ENCODE measurements at regions not wholly inside any gene's neighbourhood (a gene's known extent, or its start where the extent isn't known, plus 50 kb on each side); places are given as distances from the start of the nearest gene placed in this dataset.
"Not testable (repeated sequence)": the region's sequence is repeated elsewhere in the genome, so short reads cannot be mapped to it uniquely, and the experiment has no call there.

DNA sequence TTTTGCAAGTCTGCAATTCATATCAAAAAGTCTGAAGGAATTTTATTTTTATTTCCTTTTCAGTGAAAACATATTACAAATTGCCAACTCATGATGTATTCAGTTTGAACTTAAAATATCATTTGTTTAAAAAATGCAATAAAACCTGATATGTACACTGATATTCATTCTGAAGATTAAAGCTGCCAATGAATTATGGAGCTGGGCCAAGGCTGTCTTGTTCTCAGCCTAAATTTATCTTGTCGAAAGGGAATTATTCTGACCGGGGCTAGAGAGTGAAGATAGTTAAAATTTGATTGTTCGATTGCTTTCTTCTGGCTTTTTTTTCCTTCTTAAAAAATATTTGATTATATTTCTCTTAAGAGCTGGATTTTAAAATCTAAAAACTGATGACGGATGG lies 54.0 kb upstream of the RBFOX1 start:
- DNase-seq (ENCODE audit: low read depth), result no peak

DNA sequence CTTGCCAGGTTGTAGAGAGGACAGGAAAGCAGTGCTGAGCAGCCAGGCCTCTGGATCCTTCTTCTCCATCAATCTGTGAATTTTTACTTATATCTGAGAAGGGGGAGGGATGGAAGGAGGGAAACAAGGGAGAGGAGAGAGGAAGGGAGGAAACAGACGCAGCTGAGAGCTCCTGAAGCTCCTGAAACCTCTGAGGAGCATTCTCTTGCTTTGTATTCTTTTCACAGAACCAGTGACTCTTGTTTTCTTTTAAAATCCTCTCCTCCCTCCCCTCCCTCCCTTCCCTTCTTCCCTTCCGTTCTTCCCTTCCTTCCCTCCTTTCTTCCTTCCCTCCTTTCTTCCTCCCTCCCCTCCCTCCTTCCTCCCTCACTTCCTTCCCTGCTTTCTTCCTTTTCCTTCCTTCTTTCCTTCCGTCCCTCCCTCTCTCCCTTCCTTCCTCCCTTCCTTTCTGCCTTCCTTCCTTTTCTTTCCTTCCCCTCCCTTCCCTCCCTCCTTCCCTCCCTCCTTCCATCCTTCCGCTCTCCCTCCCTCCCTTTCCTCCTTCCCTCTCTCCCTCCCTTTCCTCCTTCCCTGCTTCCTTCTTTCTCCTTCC lies 60.0 kb upstream of the RBFOX1 start:
- DNase-seq (ENCODE audit: low read depth), result no peak

DNA sequence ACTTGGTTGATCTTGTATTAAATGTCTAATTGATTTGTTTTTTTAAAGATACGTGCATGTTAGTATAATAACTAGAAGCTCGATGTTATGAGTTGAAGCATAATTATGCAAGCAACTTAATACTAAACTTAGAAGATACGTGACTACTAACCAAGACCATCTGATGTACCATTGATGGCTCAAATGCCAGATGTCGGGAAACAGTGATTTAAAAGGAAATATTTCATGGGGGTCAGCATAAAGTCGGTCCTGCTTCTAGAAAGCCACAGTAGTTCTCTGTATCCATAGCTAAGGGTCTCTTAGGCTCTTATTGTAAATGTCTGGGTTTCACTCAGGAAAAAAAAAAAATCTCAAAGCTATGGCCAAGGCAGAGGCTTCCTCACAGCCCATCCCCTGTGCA lies 61.2 kb upstream of the RBFOX1 start:
- no peak for DNase-seq (ENCODE audit: low read depth)

DNA sequence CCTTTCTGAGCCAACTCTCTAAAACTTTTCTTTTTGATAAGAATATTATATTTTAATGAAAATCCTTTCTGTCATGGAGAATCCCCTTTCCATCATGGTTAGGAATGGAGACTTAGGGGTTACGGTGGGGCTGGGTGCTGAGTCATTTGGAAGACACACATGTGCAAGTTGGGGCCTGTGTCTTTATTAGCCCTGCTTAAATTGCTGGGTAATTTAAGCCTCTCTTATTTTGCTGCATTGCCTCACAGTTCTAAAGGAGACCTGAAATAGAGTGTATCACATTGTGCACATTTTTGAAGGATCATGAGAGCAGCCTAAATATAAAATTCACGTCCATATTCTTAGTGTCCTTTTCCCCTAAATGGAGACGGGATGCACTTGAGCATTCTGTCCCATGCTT lies 61.8 kb upstream of the RBFOX1 start:
- DNase-seq (ENCODE audit: low read depth), result no peak

DNA sequence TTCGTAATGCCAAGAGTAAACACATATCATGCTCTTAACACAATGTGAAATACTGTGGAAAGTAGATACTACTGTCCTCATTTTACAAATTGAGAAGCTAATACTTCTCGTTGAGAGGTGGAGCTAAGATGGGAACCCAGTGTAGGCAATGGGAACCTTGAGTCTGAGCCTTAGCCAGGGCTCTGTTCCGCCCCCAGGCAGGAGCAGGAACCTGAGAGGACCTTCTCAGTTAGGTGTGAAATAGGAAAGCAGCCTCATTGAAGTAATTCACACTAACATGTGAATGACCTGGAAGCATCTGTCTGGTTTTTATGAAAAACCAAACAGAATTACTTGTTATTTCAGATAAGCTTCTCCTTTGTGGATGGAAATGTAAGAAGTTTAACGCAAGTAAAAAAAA lies 62.6 kb upstream of the RBFOX1 start:
- DNase-seq (ENCODE audit: low read depth), result no peak

DNA sequence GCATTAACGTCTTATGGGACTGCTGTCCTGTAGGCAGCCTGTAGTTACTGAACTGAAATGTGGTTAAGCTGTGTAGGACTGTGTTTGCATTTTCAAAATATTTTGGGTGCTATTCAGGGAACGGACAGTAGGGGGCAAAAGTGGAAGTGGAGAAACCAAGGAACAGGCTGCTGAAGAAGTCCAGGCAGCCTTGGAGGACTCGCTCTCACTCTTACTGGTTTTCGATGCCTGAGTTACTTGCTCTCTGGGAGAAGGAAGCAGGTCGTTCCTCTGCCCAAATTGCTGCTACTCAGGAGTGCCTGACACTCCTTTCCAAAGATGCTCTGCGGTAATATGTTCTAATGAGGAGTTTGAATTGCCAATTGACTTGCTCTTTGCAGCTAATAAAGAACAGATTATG lies 64.5 kb upstream of the RBFOX1 start:
- peak; percentile 25 for DNase-seq (ENCODE audit: low read depth)

DNA sequence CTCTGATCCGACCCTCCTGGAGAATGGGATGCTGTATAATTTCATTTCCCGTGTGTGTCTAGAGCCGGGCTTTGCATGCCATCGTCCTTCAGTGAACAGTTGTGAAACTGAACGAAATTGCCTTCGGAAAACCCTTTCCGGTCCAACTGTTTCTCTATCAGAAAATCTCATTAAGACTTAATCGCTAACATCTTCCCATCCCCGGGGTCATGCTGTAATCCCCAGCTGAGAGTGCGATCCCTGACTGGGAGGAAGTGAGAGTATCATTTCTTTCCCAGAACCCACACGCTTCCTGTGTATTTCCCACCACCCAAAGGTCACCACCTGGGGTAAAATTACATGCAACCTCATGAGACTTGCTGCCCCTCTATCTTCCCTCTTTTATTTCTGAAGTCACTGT lies 75.6 kb upstream of the RBFOX1 start:
- no peak for DNase-seq (ENCODE audit: low read depth)

DNA sequence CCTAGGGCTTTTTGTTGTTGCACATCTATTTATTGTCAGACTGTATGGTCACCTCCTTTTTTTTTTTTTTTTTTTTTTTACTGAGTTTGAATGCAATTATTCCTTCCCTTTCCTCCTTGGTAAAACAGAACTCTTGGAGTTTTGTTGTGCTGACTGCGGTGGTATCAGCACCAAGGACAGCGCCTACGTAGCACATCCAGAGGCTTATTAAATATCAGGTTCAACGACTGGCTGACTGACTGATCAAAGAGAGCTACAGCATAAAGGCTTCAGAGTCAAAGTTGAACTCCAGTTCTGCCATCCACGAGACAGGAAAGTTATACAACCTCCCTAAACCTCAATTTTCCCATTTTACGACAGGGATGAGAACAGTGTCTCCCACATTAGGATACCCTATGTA lies 86.1 kb upstream of the RBFOX1 start:
- DNase-seq (ENCODE audit: low read depth), result peak; percentile 8

DNA sequence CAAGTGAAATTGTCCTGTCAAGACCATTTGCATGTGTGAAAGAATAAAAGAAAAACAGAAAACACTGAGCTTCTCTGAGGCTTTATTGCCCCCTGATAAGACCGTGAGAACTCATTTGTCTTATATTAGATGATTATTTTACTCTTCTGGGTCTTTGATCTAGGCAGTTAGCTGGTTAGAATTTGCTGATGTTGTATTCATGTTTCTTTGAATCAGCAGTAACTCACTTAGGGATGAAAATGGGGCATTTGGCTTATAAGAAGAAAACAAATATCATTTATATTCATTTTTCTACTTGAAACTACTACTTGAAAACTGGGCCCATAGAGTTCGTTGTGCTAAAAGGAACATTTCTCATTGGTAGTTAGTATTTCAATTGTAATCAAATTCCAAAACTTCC lies 93.1 kb upstream of the RBFOX1 start:
- DNase-seq (ENCODE audit: low read depth), result no peak

DNA sequence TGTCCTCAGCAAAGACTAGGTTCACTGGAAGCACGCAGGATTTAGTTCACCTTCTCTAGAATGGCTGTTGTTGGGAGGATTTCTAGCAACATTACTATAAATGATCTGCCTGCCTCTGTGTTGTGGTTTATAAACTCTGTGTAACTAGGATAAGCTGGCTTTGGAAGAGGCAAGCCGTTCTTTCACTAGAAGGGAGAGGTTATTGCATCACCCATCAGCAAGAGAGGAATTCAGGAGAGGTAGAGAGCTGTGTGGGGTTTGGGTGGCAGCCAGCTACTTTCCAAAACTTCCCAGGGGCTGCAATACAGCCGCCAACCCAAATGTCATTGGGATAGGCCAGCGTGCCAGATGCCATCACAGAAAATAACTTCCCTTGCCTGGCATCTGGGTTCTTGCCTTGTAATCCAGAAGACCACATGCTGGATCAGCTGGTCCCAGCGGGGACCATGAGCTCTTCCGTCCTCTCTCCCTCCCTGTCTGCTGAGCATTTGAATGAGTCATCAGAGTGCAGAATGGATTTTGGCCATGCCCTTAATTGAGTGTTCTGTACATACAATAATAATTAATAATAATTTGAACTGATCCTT lies 95.7 kb upstream of the RBFOX1 start:
- peak; percentile 5 for DNase-seq (ENCODE audit: low read depth)

DNA sequence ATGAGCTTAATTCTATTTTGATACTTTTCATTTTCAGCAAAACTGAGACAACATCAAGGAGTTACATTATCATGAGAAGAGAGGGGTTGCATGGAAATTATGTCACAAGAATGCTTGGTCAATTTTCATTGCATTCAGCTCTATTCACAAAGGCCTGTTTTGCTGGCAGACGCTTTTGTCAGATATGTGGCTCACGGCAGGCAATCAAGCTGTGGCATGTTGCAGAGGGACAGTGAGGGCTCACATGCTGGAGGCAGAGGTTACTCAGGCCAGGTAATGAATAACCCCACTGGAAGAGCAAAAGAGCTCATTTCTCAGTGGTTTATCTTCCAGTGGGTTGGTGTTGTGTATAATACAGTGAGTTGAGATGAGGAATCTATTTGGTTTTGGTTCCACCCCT lies 98.7 kb upstream of the RBFOX1 start:
- no peak for DNase-seq (ENCODE audit: low read depth)

DNA sequence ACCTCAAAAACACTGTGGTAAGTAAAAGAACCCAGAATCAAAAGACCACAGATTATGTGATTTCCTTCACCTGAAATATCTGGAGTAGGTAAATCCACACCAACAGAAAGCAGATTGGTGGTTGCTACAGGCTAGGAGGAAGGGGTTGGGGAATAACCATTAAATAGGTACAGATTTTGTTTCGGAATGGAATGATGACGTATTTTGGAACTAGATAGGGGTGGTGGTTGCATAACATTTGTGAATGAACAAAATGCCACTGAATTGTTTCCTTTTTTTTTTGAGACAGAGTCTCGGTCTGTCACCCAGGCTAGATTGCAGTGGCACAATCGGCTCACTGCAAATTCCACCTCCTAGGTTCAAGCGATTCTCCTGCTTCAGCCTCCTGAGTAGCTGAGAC lies 100.9 kb upstream of the RBFOX1 start:
- DNase-seq (ENCODE audit: low read depth), result no peak

DNA sequence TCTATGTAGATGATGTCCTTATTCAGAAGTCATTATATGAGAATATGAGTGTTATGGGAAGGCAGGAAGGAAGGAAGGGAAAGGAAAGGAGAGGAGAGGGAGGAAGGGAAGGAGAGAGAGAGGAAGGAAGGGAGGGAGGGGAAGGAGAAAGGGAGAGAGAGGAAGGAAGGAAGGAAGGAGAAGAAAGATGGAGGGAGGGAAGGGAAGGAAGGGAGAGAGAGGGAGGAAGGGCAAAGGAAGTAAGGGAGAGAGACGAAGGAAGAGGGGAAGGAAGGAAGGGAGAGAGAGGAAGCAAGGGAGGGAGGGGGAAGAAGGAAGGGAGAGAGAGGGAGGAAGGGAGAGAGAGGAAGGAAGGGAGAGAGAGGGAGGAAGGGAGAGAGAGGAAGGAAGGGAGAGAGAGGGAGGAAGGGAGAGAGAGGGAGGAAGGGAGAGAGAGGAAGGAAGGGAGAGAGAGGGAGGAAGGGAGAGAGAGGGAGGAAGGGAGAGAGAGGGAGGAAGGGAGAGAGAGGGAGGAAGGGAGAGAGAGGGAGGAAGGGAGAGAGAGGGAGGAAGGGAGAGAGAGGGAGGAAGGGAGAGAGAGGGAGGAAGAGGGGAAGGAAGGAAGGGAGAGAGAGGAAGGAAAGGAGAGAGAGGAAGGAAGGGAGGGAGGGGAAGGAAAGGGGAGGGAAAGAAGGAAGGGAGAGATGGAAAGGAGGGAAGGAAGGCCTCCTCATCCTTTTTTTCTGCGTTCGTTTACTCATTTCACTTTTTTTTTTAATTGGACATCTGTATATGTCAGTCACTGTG lies 103.0 kb upstream of the RBFOX1 start:
- DNase-seq (ENCODE audit: low read depth), result not testable (repeated sequence)

DNA sequence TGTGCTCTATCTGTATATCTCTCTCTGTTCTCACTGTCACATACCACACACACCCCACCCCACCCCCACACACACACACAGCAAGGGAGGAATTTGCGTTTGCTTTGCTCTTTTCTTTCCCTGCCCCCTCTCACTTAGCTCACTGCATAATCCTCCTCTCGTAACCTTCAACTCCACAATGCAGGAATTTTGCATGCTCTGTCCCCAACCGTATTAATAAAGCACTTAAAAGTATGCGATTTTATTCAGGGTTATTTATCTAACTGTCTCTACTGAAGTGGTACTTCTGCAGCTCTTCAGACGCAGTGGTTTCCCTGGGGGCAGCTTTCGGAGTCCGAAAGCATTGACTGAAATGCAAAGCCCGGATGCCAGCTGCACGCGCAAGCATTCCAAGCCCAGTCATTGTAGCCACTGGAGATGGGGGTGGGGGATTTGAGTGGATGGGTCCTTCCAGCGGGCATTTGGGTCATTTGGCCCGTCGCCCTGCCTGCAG lies 105.4 kb upstream of the RBFOX1 start:
- no peak for DNase-seq (ENCODE audit: low read depth)

DNA sequence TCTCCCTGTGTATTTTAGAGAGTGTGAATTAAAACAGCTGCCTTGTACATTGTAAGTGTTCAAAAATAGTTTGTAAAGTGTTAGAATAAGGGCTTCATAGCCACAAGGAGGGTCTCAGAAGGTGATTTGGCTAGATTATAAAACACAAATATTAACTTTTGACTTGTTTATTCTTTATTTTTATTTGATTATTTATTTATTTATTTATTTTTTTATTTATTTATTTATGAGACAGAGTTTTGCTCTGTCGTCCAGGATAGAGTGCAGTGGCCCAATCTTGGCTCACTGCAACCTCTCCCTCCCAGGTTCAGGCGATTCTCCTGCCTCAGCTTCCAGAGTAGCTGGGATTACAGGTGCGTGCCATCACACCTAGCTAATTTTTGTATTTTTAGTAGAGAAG lies 111.5 kb upstream of the RBFOX1 start:
- no peak for DNase-seq (ENCODE audit: low read depth)

DNA sequence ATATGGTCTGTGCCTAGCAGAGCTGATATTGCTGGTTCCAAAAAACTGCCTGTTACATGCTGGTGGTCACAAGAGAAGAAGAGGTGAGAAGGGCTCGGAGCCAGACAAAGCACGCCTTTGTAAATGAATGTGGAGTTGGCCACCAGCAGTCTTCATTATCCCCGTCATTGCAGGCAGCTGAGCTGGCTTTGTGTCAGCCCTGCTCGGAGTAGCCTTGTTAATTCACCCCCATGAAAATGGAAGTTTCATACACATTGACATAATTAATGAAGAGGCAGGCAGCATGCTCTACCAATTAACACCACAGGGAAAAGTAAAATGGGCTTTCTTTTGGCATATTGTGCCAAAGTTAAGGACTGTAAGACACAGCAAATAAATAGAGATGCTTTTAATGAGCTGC lies 113.7 kb upstream of the RBFOX1 start:
- no peak for DNase-seq (ENCODE audit: low read depth)

DNA sequence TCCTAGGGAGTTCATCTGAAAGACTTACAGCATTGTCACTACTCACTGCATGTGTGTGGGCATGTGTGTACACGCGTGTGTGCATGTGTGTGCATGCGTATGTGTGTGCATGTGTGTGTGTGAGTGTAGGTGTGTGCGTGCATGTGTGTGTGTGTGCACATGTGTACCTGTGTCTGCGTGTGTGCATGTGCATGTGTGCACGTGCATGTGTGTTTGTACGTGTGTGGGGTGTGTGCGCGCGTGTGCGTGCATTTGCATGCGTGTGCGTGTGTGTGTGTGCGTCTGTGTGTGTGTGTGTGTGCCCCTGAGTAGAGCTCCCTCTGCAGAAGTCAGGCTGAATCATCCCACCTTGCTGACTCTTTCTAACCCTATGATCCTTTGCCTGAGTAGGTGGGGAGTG lies 114.8 kb upstream of the RBFOX1 start:
- DNase-seq (ENCODE audit: low read depth), result no peak

DNA sequence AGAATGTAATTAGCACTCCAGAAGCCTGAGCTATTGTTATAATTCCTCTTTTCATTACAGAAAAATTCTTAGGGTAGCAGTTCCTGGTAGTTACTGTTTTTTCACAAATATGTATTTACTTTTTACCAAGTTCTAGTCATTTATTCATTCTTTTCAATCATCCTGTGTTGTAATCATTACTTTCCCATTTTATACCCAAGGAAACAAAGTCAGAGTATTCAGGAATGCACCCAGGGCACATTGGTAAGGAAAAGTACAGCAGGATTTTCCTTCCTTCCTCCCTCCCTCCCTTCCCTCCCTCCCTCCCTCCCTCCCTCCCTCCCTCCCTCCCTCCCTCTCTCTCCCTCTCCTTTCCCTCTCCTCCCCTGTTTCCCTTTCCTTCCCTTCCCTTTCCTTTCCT lies 115.9 kb upstream of the RBFOX1 start:
- no peak for DNase-seq (ENCODE audit: low read depth)

DNA sequence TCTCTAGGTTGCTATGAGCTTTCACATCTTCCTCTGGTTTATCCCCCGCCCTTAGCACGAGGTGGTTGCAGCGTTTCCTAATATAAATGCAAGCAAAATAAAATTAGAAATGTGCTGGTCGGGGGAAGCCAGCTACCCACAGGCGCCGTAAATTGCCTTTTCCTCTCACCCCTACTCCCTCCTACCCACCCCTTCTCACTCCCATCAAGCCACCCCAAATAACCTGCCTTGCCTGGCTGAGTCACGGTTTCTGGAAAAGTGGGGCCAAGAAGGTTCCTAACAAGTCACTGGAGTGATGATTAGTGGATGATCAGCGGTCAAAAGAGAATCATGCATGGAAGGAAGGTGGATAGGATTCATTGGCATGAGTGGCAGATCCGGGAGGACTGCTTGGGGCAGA lies 120.9 kb upstream of the RBFOX1 start:
- no peak for DNase-seq (ENCODE audit: low read depth)

DNA sequence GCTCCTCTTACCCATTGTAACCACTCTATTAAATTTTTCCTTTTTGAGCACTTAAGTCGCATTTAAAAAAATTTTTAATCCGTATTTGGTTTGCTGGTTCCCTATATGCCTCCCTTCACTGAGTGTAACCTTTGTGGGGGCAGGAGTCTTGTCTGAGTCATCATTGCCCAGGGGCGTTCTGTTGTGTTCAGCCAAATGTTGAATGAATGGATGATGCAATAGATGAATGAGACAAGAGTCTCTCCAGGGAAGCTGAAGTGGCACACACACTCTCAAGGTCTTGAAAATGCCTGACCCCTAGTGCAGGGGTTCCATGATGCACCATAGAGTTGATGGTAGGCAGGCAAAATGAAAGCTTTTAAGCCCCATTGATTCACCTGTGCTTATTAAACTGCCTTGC lies 123.0 kb upstream of the RBFOX1 start:
- peak; percentile 58 for DNase-seq (ENCODE audit: low read depth)

DNA sequence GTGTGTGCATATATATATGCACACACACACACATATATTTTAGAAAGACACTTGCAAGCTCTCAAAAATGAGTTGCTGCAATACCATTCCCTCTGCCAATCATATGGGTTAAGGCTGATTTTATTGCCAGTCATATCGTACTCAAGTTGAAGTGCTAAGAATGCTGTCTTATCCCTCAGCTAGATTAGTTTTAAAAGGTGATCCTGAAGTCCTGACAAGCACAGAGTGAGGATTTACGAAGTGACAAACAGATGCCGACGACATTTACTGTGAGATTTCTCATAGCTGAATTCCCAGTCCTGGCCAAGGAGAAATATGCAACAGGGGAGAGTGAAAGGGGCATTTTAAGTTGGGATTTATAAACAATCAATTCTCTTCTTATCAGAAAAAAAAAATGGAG lies 126.2 kb upstream of the RBFOX1 start:
- no peak for DNase-seq (ENCODE audit: low read depth)

DNA sequence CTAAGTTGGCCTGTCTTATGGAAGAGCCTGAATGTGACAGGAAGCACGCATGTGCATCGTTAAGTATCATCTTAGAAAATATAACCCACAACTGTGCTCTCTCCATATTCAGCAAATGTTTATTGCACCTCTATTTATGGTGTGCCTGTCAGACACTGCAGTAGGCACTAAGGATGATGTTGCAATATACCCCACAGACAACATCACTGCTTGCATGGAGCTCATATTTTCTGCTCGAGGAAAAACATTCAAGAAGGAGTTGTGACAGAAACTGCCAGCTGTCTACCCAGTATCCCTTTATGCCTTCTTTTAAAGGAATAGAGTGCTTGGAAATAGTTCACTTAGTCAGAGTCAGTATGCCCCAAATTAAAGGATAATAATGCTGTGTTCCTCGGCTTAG lies 132.3 kb upstream of the RBFOX1 start:
- no peak for DNase-seq (ENCODE audit: low read depth)

DNA sequence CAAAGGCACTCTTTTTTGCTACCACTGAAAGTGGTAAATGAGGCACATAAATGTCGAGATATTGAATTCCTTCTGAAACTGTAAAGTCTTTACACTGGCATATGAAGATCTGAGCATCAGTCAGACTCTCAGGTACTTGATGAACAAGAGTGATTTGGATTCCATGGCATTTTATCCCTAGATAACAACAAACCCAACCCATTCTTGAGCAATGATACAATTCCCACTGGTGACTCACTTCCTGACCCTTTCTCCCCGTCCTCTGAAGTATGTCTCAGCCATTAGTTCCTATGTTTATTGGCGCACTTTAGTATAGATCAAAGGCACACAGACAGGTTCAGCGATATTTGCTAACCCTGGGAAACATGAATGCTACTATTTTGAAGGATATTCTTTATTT lies 147.0 kb upstream of the RBFOX1 start:
- peak; percentile 56 for DNase-seq (ENCODE audit: low read depth)

Data from Daoy (cell line).